NCI-H2196 (cell line): ENCODE measurements at regions not wholly inside any gene's neighbourhood (a gene's known extent, or its start where the extent isn't known, plus 50 kb on each side); places are given as distances from the start of the nearest gene placed in this dataset.
A peak's percentile ranks its signal among the peaks of the same experiment; 100 is the strongest.

Experiments used
- DNase-seq: peaks from one replicate; lab custom pipeline; 2025; ENCODE audit not compliant: unreplicated experiment; lab: John Stamatoyannopoulos, UW

DNA sequence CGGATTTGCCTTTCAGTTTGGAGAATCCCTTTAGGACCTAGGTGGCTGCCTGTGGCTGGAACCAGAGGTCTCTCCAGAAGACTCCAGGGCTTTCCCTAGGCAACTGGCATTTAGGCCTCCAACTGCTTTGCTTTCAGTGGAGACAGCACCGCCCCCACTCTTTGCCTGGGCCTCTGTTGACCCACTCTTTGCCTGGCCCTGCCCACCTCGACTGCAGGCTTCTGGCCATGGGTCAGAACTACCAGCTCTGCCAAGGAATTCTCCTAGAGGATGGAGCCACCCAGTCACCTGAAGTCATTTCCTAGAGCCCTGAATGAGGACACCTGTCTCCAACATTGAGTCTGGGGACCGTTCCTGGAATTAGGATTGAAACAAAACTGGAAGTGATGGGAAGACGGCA, 439.0 kb upstream of the CDH4 start:
- no peak for DNase-seq

DNA sequence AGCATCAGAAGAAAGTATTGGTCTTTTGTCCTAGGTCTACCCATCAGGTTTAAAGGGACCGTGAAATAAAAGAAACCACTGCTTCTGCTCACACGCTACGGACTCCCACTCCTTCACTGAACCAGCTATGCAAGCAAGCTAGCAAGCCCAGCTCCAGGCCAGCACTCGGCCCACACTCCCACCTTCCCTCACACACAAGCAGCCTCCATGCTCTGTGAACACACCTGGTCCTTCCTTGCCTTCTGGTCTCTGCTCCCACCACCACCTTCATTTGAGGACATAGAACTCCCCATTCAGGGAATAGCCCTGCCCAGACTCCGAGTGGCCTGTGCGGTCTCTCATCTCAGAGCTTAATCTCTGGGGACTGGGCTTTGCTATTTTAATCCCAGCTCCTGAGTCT, 436.4 kb upstream of the CDH4 start:
- no peak for DNase-seq

DNA sequence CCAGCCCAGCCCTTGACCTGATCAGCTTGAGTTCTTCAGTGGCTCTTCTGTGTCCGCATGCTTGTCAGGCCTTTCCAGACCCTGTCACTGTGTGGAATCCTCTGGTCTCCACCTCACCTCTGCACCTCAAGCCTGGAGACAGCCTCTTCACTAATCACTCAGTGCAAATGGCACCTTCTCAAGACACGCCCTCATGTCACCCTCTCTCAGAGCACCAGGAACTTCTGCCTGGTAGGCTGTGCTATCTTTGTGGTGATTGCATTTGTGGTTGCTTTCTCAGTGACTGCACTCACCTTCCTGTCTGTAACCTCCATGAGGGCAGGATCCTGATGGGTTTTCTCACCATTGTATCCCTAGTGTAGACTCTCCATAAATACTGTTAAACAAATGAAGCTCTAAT, 435.2 kb upstream of the CDH4 start:
- no peak for DNase-seq

DNA sequence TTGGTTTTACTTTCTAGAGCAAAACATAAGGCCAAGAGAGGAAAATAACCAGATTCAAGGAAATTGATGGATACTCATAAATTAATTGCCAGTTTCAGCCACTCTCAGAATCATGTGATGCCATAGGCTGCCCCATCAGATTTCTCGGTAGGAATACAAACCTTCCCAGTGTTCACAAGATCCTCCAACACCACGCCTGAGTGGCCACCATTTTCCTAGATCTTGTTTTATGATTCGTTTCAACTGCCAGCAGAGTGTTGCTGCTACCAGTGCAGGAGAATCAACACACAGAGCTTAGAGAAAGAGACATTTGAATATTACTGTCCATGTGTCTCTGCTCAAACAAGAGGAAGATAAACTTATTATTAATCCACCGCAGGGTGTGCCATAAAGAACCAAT, 434.2 kb upstream of the CDH4 start:
- DNase-seq: no peak

DNA sequence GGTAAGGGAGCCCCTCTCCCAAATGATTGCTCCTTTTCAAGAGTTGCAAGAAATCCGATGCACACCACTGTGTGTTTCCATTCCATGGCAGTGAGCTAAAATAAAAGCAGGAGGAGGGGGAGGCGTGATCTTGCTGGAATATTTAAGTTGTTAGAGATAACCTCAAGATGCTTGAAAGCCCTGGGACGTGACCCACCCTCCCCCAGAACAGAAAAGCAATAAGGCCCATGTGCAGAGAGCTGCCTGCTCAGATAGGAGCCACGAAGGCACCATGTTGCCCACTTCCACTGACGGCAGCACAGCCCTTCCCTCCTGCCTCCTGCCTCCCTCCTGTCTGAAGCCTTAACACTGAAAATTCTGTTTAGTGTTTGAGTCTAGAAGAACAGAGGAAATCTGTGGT, 432.6 kb upstream of the CDH4 start:
- no peak for DNase-seq

DNA sequence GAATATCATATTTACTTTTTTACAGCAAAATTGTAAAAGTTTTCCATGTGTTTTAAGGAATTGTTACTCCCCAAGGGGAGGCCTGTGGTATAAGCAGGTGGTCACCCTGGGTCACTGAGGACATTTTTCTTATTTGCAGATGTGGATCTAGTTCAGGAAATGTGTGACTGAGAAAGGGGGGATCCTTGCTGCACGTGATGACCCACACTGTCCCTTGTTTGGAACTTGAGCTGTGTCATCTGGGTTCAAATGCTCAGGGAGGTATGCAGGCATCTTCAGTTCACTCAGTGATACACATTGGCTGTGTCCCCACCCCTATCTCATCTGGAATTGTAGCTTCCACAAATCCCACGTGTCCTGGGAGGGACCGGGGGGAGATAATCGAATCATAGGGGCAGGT, 431.9 kb upstream of the CDH4 start:
- no peak for DNase-seq

DNA sequence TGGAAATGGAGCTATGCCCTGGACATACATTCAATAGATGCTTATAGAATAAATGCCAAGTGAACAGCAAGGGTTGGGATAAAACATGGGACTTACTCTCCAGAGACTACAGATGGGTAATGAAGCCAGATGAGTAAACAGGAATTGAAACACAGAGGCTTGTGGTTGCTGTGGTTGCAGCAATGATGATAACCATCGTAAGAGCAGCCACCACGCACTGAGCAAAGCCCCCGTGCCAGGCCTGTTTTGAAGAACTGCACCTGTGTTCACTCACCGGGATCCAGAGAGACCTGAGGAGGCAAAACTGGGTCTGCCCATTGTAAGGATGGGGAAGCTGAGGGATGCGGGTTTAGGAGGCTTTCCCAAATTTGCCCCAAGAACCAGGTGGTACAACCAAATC, 431.1 kb upstream of the CDH4 start:
- DNase-seq: no peak

DNA sequence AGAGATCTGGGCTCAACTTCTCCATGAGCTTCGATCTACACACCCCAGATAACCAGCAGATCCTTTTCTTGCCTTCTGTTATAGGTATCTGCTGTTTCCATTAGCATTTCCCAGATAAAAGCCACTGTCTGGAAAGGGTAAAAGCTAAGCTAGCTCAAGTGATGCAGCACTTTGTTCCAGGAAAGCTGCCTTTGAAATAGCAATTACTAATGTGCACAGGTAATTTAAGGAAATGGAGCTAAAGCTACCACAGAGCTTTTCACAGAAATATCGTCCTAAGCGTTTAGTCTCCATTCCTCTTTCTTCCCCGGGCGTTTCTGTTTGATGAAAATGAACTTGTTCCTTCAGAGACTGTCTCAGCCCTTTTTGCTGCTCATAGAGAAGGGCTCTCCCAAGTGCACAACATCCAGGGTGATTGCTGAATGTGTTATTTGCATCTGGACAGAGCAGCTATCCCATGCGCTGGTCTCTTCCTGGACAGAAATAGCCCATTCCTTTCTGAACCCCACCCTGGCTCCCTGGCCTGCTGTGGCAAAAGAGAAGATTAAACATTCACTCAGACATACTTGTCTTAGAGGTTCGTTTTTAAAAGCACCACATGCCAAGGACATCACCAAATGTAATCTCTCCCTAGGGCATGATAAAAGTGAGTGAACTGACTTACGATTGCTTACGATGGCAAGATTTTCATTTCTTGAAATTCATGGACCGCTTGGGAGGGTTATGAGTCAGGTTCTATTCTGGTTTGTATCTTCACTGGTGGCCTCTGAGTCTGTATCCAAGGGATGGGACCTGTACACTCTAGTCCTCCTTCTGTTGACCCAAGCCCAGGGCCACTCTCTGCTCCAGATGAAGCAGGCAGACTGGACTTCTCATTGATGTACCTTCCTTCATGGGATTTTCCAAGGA, 429.1 kb upstream of the CDH4 start:
- no peak for DNase-seq

DNA sequence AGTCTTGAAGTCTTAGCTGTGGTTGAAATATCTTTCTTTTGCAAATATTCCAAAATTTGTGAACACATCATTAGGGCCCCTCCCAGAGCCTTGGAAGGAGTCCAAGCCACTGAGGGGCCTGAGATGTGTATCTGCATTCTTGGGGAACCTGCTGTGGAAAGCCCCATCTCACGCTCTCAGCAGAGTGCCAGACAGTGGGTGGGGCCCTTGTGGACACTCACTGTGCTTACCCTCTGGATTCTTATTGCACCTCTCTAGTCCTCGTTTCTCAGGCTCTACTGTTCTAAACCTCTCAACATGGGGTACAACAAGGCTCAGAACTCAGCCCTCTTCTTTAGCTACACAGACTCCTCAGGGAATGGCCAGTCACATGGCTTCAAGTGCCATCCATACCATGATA, 416.2 kb upstream of the CDH4 start:
- no peak for DNase-seq

DNA sequence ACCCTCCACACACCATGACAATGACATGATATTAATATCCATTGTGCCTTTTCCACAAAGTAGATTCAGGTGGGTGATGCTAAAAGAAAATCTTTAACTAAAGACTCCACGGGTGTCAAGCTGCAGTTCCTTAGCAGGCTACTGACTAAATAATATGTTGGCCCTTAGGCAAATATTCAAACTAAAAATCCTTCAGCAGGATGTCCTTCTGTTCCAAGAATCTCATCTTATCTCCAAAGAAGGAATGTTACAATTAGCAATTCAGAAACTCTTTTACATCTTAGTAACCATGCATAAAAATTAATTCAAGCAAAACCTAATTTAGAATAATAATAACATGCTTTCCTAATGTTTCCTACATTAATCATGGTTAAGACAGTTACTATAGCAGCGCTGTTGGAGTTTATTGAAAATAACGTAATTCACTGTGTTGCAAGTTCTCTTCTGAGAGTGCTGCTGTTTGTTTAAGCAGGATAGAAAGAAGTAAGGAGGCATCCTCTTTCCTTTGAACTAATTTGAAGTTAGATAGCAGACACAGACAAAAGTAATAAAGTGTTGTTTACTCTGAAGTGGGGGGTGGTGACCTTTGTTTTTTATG, 414.8 kb upstream of the CDH4 start:
- DNase-seq: no peak

DNA sequence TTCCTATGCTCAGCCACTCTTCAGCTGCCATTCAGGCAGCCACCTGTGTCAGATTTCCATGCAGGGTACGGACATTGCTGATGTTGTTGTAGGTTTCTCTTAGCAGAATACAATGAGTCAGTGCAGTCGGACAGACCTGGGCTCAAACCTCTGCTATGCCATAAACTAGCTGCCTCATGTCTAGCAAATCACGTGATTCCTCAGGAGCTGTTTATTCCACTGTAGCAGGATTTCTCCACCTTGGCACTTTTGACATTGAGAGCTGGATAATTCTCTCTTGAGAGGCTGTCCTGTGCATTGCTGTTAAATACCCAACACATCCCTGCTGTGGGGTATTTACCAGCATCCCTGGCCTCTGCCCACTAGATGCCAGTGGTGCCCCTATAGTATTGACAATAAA, 413.8 kb upstream of the CDH4 start:
- DNase-seq: no peak

DNA sequence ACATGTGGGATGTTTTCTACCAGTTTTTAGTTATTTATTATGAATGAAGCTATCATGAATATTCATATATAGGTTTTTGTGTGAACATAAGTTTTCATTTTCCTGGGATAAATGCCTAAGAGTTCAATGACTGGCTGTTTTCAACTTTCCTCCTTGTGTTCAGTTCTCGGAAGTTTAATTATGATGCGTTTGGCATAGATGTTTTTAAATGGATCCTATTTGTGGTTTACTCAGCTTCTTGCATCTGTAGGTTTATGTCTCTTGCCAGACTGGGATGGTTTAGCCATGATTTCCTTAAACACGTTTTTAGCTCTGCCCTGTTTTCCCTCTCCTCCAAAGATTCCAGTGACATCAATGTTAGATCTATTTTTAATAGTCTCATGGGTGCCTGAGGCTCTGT, 411.1 kb upstream of the CDH4 start:
- DNase-seq: no peak

DNA sequence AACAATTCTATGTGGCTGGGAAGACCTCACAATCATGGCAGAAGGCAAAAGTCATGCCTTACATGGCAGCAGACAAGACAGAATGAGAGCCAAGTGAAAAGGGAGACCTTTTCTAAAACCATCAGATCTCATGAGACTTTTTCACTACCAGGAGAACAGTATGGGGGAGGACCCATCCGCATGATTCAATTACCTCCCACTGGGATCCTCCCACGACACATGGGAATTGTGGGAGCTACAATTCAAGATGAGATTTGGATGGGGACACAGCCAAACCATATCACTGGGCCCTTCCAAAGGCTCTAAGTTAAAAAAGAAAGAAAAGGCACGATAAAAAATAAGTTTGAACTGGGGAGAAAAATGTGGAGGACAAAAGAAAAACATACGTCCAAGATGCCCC, 406.9 kb upstream of the CDH4 start:
- no peak for DNase-seq

DNA sequence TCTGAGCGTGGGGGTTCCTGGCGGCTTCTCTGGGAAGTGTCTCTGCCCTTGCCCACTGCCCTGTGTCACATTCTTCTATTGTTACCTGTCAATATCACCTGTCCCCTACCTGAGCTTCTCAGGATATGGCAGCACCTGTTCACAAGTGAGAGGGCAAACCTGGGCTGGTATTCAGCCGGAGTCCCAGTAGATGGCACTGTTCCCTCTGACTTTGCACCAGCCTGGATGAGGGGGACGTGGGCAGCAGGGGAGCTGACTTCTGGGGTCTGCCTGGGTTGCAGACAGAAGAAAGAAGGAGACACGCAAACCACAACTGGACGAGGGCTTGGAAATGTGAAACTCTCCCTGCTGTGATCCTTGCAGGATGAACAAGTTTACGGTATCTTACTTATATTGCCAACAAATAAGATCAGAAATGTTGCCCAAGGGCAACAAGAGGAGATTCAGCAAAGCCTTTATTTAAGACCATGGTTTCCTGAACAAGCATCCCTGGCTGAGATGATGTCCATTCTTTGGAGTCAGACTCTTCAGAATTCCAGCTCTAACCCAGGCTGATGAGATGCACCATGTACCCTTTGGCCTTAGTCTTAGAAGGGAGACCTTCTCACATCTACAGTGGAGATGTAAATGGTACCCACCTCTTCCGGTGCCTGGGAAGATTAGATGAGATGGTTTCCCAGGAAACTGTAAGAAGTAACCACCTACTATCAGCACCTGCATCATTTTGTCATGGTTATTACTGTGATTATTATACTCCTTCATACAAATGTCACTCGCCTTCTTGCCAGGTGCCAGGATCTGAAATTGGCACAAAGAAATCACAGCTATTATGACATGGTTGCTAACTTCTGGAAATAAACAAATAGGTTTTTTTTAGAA, 400.0 kb upstream of the CDH4 start:
- DNase-seq: peak; percentile 20

DNA sequence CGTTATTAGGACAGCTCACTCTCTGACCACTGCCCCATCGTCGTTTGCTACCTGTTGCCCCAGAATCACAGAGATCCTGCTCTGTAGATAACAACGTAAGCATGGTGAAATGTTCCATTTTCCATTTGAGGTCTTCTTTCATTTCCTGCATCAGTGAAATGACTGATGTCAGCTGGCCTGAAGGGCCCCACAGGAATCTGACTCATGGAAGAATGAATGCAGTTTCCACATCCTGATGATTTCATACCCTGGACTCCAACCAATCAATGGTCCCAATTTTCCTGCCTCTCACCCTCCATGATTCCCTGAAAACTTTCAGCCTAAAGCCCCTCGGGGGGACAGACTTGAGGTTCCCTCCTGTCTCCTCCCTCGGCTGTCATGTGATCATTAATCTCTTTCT, 394.4 kb upstream of the CDH4 start:
- no peak for DNase-seq

DNA sequence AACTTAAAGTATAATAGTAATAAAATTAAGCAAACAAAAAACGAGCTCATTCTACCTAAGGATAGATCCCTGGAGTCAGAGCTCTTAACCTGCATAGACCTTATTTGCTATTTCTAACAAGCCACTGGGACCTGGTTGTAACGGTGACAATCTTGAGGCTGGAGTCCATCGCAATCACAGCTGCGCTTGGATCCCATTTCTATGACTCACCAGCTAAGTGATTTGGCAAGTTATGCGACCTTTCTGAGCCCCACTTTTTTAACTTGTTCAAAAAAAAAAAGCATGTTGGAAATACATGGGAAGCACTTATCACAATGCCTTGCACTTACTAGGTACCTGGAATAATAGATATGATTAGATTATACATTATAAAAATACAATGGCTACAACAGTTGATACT, 389.5 kb upstream of the CDH4 start:
- no peak for DNase-seq

DNA sequence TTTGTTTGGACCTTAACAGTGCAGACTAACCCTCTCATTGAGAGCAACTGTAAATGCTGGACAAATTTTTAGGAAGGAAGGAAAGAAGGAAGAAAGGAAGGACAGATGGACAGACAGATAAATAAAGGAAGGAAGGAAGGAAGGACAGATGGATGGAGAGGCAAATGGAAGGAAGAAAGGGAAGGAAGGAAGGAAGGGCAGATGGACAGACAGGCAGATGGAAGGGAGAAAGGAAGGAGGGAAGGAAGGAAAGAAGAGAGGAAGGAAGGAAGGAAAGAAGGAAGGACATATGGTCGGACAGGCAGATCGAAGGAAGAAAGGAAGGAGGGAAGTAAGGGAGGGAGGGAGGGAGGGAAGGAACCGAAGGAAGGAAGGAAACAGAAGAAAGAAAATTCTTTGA, 388.5 kb upstream of the CDH4 start:
- DNase-seq: no peak

DNA sequence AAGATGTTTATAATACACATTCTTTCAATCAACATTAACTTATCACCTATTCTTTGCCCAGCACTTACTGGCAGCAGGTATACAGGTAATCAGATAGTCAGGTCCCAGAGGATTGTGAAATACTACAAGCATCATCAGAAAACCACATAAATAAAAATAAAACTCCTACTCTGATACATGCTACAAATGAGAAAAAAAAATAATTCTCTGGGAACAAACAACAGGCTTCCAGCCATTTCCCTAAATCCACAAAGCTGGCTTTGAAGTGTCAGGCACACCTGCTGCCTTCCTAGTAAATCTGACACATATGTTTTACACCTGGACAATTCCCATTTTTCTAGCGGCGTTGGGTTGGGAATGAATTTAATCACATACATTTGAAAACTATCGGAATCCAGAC, 384.5 kb upstream of the CDH4 start:
- DNase-seq: no peak

DNA sequence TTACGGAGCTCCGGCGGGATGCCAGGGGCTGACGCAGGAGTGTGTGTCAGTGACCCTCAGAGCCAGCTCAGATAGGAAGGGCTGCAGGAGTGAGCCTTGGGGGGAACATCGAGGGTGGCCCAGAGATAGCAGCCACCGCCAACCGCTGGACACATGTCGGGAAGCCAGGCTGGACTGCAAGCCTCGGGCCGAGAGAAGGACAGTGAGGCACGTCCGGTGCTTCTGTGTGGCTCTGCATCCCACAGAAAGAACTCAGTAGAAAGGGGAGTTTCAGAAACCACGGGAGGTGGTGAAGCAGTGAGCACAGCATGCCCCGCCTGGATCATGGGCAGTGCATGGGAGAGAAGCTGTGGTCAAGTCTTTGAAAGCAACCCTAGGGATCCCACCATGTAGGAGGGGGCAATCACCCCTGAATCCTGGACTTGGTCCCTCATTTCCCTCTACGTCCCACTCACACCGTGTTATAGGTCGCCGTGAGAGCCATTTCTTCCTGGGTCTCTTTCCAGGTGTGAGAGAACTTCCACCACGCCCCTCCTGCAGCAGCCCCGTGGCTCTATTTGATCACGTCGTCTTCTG, 383.7 kb upstream of the CDH4 start:
- no peak for DNase-seq

DNA sequence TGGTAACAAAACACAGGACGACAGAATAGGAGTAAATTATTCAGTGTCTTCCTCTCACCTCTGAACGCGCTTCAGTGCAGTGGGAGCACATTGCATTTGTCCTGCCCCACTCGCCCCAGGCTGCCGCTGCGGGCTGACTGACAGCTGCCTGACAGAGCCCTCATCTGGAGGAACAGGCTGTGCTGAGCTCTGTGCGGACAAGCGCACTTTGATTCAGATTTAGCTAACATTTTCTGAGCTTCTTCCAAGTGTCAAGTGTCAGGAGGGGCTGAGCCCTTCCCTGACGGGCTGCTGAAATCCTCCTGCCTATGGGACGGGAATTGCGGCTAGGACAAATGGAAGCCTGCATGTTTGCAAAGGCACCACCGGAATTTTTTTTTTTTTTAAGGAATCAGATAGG, 383.0 kb upstream of the CDH4 start:
- no peak for DNase-seq

DNA sequence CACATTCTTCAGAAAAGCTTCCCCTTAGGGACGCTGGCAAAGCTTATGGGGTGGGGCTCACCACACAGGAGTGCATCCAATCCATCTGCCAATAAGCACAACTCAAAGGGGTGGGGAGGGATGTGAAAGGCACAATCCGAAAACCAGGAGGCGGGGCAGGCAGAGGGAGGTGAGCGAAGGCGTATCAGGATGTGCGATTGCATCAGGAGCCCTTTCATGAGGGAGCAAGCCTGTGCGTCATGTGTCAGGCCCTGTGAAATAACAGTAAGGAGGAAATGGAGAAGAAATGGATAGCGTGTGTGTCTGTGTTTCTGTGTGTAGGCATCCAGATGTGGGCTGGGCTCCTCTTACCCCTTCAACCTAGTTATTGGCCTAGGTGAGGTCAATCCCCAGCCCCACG, 382.4 kb upstream of the CDH4 start:
- no peak for DNase-seq

DNA sequence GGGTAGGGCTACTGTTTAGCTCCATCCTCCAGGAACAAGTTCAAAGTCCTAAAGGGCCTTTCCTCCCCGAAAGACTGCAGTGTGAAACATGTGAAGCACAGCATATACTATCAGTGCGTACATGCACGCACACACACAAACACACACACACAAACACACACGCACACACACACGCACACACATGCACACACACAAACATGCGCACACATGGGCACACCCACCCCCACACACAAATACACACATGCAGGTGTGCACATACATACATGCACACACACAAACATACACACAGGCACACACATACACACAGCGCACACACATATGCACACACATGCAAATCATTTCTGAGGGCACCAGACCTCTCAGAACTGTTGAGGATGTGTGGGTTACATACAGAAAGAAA, 382.0 kb upstream of the CDH4 start:
- no peak for DNase-seq
